ENCODE measurements at regions not wholly inside any gene's neighbourhood (a gene's known extent, or its start where the extent isn't known, plus 50 kb on each side); places are given as distances from the start of the nearest gene placed in this dataset.

- TF ChIP-seq POLR2AphosphoS5 (IDR thresholded peaks at IDR 0.05; ENCODE audit: low read depth, low read length) (no peak), POLR2A (IDR thresholded peaks at IDR 0.05; ENCODE audit: low read depth, low read length) (no peak)
Observed at GRCh38 chr21:16124378-16125138, 394.8 kb downstream of the USP25 start.

Measured in GM12892 (cell line).